ENCODE measurements at regions not wholly inside any gene's neighbourhood (a gene's known extent, or its start where the extent isn't known, plus 50 kb on each side); places are given as distances from the start of the nearest gene placed in this dataset.

- no peak overlapping the region for H2AFZ ChIP-seq (ENCODE audit: low read depth, low read length, severe bottlenecking)
- no peak overlapping the region for H3K27ac ChIP-seq (ENCODE audit: low read depth, low read length)
- TF ChIP-seq EZH2phosphoT487 (conservative IDR thresholded peaks at IDR 0.05; ENCODE audit: low read length), result no peak
- TF ChIP-seq, protein P1, sequence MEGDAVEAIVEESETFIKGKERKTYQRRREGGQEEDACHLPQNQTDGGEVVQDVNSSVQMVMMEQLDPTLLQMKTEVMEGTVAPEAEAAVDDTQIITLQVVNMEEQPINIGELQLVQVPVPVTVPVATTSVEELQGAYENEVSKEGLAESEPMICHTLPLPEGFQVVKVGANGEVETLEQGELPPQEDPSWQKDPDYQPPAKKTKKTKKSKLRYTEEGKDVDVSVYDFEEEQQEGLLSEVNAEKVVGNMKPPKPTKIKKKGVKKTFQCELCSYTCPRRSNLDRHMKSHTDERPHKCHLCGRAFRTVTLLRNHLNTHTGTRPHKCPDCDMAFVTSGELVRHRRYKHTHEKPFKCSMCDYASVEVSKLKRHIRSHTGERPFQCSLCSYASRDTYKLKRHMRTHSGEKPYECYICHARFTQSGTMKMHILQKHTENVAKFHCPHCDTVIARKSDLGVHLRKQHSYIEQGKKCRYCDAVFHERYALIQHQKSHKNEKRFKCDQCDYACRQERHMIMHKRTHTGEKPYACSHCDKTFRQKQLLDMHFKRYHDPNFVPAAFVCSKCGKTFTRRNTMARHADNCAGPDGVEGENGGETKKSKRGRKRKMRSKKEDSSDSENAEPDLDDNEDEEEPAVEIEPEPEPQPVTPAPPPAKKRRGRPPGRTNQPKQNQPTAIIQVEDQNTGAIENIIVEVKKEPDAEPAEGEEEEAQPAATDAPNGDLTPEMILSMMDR (IDR thresholded peaks at IDR 0.05; ENCODE audit: insufficient read depth, low read length, poor library complexity, severe bottlenecking), result no peak
- no peak overlapping the region for H3K9ac ChIP-seq (ENCODE audit: low read length)
- no peaks in the 10 kb centered on the region for H3K9me3 ChIP-seq (ENCODE audit: insufficient read depth, low read length)
- no peaks in the 10 kb centered on the region for H3F3A ChIP-seq (ENCODE audit: insufficient read depth)
- no peaks in the 10 kb centered on the region for H3K27me3 ChIP-seq (ENCODE audit: low read length)
- no peak overlapping the region for H3K4me2 ChIP-seq (ENCODE audit: low read depth, low read length, poor library complexity, severe bottlenecking)
- H3K9me2 ChIP-seq (replicated peaks; ENCODE audit: insufficient read depth, low read length), result no peaks in the 10 kb centered on the region
- H3K36me3 ChIP-seq (ENCODE audit: low read length), result no peaks in the 10 kb centered on the region
- H3K79me2 ChIP-seq (ENCODE audit: insufficient read depth, low read length), result no peaks in the 10 kb centered on the region
- H4K20me1 ChIP-seq (ENCODE audit: low read depth, low read length), result no peaks in the 10 kb centered on the region
- H3K4me3 ChIP-seq (ENCODE audit: insufficient read depth, low read length, poor library complexity, severe bottlenecking), result no peak overlapping the region
Measured at GRCh38 chr15:67972377-67972776, 81.7 kb upstream of the PIAS1 start.

GRCh38 chr15:67973846-67974245 is 80.3 kb upstream of the PIAS1 start:
- Histone ChIP-seq H3K9me2 (replicated peaks; ENCODE audit: insufficient read depth, low read length) (no peaks in the 10 kb centered on the region), H3F3A (ENCODE audit: insufficient read depth) (no peaks in the 10 kb centered on the region)

DNA sequence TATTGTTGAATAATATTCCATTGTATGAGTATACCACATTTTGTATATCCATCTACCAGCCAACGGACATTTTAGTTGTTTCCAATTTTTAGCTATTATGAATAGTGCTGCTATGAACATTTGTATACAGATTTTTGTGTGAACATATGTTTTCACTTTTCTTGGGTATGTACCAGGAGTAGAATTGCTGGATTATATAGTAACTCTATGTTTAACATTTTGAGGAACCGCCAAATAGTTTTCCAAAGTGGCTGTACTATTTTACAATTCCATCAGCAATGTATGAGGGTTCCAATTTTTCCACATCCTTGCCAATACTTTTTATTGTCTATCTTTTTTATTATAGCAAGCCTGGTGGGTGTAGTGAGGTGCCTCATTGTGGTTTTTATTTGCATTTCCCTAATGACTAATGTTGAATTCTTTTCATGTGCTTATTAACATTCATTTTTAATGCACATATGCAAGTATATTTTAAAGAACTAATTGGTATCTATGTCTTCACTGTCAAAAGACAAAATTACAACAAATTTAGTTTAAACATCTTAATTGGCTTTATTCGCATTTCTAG is 77.5 kb upstream of the PIAS1 start:
- Histone ChIP-seq H3K27ac (ENCODE audit: low read depth, low read length) (no peak overlapping the region), H3F3A (ENCODE audit: insufficient read depth) (no peaks in the 10 kb centered on the region), H3K79me2 (ENCODE audit: insufficient read depth, low read length) (no peaks in the 10 kb centered on the region), H3K9ac (ENCODE audit: low read length) (no peak overlapping the region), H3K4me3 (ENCODE audit: insufficient read depth, low read length, poor library complexity, severe bottlenecking) (no peak overlapping the region), H3K27me3 (ENCODE audit: low read length) (no peaks in the 10 kb centered on the region), H2AFZ (ENCODE audit: low read depth, low read length, severe bottlenecking) (no peak overlapping the region), H3K36me3 (ENCODE audit: low read length) (no peaks in the 10 kb centered on the region), H3K9me2 (replicated peaks; ENCODE audit: insufficient read depth, low read length) (no peaks in the 10 kb centered on the region), H3K4me2 (ENCODE audit: low read depth, low read length, poor library complexity, severe bottlenecking) (no peak overlapping the region), H3K9me3 (ENCODE audit: insufficient read depth, low read length) (no peaks in the 10 kb centered on the region), H4K20me1 (ENCODE audit: low read depth, low read length) (no peaks in the 10 kb centered on the region)
- no peak for TF ChIP-seq EZH2phosphoT487 (conservative IDR thresholded peaks at IDR 0.05; ENCODE audit: low read length)
- TF ChIP-seq, protein P1 (IDR thresholded peaks at IDR 0.05; ENCODE audit: insufficient read depth, low read length, poor library complexity, severe bottlenecking), result no peak

More at GRCh38 chr15:67973846-67974245, 80.3 kb upstream of the PIAS1 start:
- no peak overlapping the region for H3K27ac ChIP-seq (ENCODE audit: low read depth, low read length)
- H3K27me3 ChIP-seq (ENCODE audit: low read length), result no peaks in the 10 kb centered on the region
- no peak overlapping the region for H3K4me3 ChIP-seq (ENCODE audit: insufficient read depth, low read length, poor library complexity, severe bottlenecking)
- no peak overlapping the region for H3K4me2 ChIP-seq (ENCODE audit: low read depth, low read length, poor library complexity, severe bottlenecking)
- no peak overlapping the region for H2AFZ ChIP-seq (ENCODE audit: low read depth, low read length, severe bottlenecking)
- no peaks in the 10 kb centered on the region for H3K9me3 ChIP-seq (ENCODE audit: insufficient read depth, low read length)
- TF ChIP-seq, protein P1 (IDR thresholded peaks at IDR 0.05; ENCODE audit: insufficient read depth, low read length, poor library complexity, severe bottlenecking), result no peak
- no peak for TF ChIP-seq EZH2phosphoT487 (conservative IDR thresholded peaks at IDR 0.05; ENCODE audit: low read length)
- H3K9ac ChIP-seq (ENCODE audit: low read length), result no peak overlapping the region
- H3K36me3 ChIP-seq (ENCODE audit: low read length), result no peaks in the 10 kb centered on the region
- no peaks in the 10 kb centered on the region for H3K79me2 ChIP-seq (ENCODE audit: insufficient read depth, low read length)
- no peaks in the 10 kb centered on the region for H4K20me1 ChIP-seq (ENCODE audit: low read depth, low read length)

All from SU-DHL-6 (cell line).